Astrocyte of the cerebellum (primary cell): ENCODE measurements at regions not wholly inside any gene's neighbourhood (a gene's known extent, or its start where the extent isn't known, plus 50 kb on each side); places are given as distances from the start of the nearest gene placed in this dataset.

Experiments
- DNase-seq: peaks from one replicate; pipeline ENCODE4 v3.0.0-alpha.2; 2011; ENCODE audit warnings: low read depth
- H3K4me3 ChIP-seq: 2 replicates; pipeline ENCODE4 v1.5.1; 2011; ENCODE audit warnings: mild to moderate bottlenecking, low read depth, low read length, moderate library complexity
- CTCF ChIP-seq: IDR thresholded peaks from 2 replicates; pipeline ENCODE4 v1.5.1; 2012; ENCODE audit warnings: low read length, low read depth, moderate library complexity, mild to moderate bottlenecking; ENCODE audit errors: missing control alignments
- in situ Hi-C: cut with HindIII; loops from 2 replicates; pipeline ENCODE4 v1.10.0; 2017; ENCODE audit warnings: low sequenced_read_pairs

- DNase-seq, result peak; percentile 60
- no peak for TF ChIP-seq CTCF
- no peak overlapping the region for H3K4me3 ChIP-seq
- in situ Hi-C loops, result no loop called here
Measured at GRCh38 chr14:61887628-61888027, 125.4 kb downstream of the SNAPC1 start.

GRCh38 chr14:61889914-61890351 lies 127.7 kb downstream of the SNAPC1 start:
- DNase-seq, result no peak
- H3K4me3 ChIP-seq, result no peak overlapping the region
- in situ Hi-C loops, result no loop called here
- no peak for TF ChIP-seq CTCF

- TF ChIP-seq CTCF, result no peak
- H3K4me3 ChIP-seq, result no peak overlapping the region
- in situ Hi-C loops, result no loop called here
- DNase-seq, result no peak
Measured at GRCh38 chr14:61891170-61891569, 128.9 kb downstream of the SNAPC1 start.

GRCh38 chr14:61891810-61892209 lies 129.6 kb downstream of the SNAPC1 start:
- no peak for DNase-seq
- in situ Hi-C loops, result no loop called here
- no peak overlapping the region for H3K4me3 ChIP-seq
- no peak for TF ChIP-seq CTCF

- no peak for DNase-seq
- H3K4me3 ChIP-seq, result no peak overlapping the region
- TF ChIP-seq CTCF, result no peak
- in situ Hi-C loops, result no loop called here
Measured at GRCh38 chr14:61893371-61893940, 131.2 kb downstream of the SNAPC1 start.

GRCh38 chr14:61894452-61895077 lies 132.3 kb downstream of the SNAPC1 start:
- no peak overlapping the region for H3K4me3 ChIP-seq
- peak; percentile 54 for DNase-seq
- TF ChIP-seq CTCF, result peak; percentile 79
- in situ Hi-C loops, result no loop called here
